T-helper 2 cell treated with Interferon-gamma antibody and Interleukin-4, amounts not matched to agents 5 μg/mL and 100 μg/mL, for 36 hours (primary cell): ENCODE measurements at regions not wholly inside any gene's neighbourhood (a gene's known extent, or its start where the extent isn't known, plus 50 kb on each side); places are given as distances from the start of the nearest gene placed in this dataset.
"Not testable (repeated sequence)": the region's sequence is repeated elsewhere in the genome, so short reads cannot be mapped to it uniquely, and the experiment has no call there.

Source experiments
- DNase-seq: peaks from one replicate; pipeline ENCODE4 v3.0.0; 2021; ENCODE audit warnings: low spot score
- H3K27ac Mint-ChIP-seq: one replicate; pipeline ENCODE4 v1.8.0; 2021; ENCODE audit warnings: mild to moderate bottlenecking, mixed read lengths
- H3K27me3 Mint-ChIP-seq: one replicate; pipeline ENCODE4 v1.8.0; 2021; ENCODE audit warnings: low read depth, mixed read lengths
- H3K36me3 Mint-ChIP-seq: one replicate; pipeline ENCODE4 v1.8.0; 2021; ENCODE audit warnings: low read depth, mixed read lengths
- H3K4me1 Mint-ChIP-seq: one replicate; pipeline ENCODE4 v1.8.0; 2021; ENCODE audit warnings: low read depth, mixed read lengths
- H3K4me3 Mint-ChIP-seq: one replicate; pipeline ENCODE4 v1.8.0; 2022; ENCODE audit warnings: mild to moderate bottlenecking, moderate library complexity, mixed read lengths
- H3K9me3 Mint-ChIP-seq: one replicate; pipeline ENCODE4 v1.8.0; 2021; ENCODE audit warnings: mixed read lengths

DNA sequence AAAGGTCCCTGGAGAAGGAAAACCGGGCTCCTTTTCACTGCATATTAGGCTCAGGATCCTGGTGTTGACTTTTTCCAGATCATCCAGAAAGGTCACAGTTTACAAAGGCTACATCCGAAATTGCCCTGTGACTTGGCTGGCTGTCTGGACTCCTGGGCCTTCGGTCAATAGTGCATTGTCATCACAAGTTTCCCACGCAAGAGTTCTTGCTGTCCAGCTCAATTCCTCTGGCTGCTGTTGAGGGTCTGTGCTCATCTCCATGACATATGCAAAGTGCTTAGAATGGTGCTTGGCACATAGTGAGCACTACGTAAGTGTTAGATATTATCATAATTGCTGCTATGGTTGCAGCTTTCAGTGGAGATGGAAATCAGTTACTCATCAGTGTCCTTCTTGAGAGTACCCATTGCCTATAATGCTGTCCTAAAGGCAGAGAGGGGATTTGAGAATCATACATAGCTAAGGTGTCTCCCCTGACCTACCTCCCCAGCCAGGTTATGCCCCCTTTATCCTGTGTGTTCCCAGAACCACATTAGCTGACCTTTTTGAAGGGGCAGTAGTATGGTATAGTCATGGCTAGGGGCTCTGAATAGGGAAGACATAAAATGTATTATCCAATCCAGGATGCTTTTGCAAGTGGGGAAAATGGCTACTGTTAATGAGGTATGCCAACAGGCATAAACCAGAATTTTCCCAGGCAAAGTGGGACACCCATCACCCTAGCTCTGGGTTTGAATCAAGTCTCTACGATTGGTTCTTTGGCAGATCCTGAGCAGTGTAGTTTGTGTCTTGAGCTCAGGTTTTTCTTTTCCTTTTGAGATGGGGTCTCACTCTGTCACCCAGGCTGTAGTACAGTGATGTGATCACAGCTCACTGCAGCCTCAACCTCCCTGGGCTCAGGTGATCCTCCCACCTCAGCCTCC, 132.0 kb upstream of the CCND2 start:
- peak; percentile 49 for DNase-seq
- Mint-ChIP-seq H3K36me3 (peaks cover 4% of the 10 kb centered on the region), H3K27me3 (no peaks in the 10 kb centered on the region), H3K9me3 (peaks cover 10% of the 10 kb centered on the region), H3K4me3 (peak overlapping the region; percentile 82), H3K4me1 (peaks cover 80% of the 10 kb centered on the region), H3K27ac (peak overlapping the region; percentile 99)

DNA sequence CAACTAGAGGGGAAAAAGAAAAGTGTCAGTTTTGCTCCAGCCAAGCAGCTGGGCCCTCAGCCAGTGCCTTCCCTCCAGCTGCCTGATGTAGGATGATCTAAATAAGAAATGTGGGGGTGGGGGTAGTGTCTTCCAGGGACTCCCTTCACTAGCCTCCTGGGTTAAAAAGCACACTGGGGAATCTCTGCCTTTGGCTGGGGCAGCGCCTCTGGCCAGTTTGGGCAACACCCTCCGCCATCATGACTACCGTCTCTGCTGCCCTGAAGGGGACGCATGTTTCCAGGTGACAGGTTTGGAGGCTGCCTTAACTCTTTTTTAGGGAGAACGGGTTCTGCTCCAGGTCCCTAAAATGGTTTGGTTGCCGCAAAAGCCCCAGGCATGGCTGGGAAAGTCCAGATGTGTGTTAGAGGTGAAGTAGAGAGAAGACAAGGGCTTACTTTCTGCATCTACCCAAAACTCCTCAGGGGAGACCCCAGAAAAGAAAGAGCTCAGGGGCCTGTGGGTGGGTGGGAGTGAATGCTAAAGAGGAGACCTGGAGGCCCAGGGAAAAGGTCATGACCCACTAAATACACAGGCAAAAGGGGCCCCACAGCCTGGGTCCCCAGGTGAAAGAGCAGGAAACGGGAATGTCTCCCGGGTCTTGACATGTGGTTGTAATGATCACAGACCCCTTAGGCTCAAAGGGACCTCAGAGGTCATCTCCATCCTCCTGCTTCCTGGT, 132.8 kb upstream of the CCND2 start:
- no peak for DNase-seq
- Mint-ChIP-seq H3K9me3 (peaks cover 10% of the 10 kb centered on the region), H3K27ac (peak overlapping the region; percentile 99), H3K27me3 (no peaks in the 10 kb centered on the region), H3K36me3 (peaks cover 4% of the 10 kb centered on the region), H3K4me3 (peak overlapping the region; percentile 47), H3K4me1 (peaks cover 80% of the 10 kb centered on the region)

DNA sequence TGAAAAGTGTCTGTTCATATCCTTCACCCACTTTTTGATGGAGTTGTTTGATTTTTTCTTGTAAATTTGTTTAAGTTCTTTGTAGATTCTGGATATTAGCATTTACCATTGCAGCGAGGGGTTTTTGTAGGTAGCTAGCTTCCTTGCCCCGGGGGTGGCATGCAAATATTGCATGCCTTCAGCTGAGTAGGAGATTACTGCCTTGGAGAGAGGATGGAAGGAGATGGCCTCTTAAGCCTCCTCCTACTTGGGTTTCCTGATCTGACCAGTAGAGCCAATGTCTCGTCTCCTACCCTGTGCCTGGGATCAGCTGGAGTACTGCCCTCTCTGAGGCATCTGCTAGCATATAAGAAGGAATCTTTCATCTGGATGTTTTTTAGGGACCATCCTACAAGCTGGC, 134.4 kb upstream of the CCND2 start:
- Mint-ChIP-seq H3K4me3 (peak overlapping the region; percentile 6), H3K9me3 (peaks cover 7% of the 10 kb centered on the region), H3K4me1 (peaks cover 75% of the 10 kb centered on the region), H3K36me3 (peaks cover 4% of the 10 kb centered on the region), H3K27ac (peak overlapping the region; percentile 34), H3K27me3 (no peaks in the 10 kb centered on the region)
- no peak for DNase-seq

DNA sequence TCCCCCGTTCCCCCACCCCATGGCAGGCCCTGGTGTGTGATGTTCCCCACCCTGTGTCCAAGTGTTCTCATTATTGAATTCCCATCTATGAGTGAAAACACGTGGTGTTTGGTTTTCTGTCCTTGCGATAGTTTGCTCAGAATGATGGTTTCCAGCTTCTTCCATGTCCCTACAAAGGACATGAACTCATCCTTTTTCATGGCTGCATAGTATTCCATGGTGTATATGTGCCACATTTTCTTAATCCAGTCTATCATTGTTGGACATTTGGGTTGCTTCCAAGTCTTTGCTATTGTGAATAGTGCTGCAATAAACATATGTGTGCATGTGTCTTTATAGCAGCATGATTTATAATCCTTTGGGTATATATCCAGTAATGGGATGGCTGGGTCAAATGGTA, 135.0 kb upstream of the CCND2 start:
- peaks cover 70% of the 10 kb centered on the region for H3K4me1 Mint-ChIP-seq

DNA sequence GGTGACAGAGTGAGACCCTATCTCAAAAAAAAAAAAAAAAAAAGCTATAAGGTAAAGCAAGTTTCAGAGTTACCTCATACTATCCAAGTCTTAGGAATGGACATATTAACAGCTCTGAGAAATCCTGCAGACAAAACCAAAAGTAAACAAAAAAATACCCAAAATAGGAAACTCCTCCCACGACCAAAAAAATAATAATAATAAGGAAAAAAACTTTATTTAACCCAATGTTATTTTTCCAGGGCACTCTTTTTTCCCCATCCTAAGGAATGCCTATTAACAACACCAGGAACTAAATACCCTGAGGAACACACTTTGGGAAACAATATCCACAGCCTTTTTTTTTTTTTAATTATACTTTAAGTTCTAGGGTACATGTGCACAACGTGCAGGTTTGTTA, 135.5 kb upstream of the CCND2 start:
- H3K36me3 Mint-ChIP-seq = no peaks in the 10 kb centered on the region
- no peak overlapping the region for H3K4me3 Mint-ChIP-seq
- no peaks in the 10 kb centered on the region for H3K9me3 Mint-ChIP-seq
- peaks cover 69% of the 10 kb centered on the region for H3K4me1 Mint-ChIP-seq
- no peak for DNase-seq
- H3K27me3 Mint-ChIP-seq = no peaks in the 10 kb centered on the region
- H3K27ac Mint-ChIP-seq = no peak overlapping the region

More for the DNA sequence above, 135.0 kb upstream of the CCND2 start:
- H3K27me3 Mint-ChIP-seq, H3K4me3 Mint-ChIP-seq, H3K27ac Mint-ChIP-seq, H3K9me3 Mint-ChIP-seq, H3K36me3 Mint-ChIP-seq, DNase-seq: not testable (repeated sequence)

DNA sequence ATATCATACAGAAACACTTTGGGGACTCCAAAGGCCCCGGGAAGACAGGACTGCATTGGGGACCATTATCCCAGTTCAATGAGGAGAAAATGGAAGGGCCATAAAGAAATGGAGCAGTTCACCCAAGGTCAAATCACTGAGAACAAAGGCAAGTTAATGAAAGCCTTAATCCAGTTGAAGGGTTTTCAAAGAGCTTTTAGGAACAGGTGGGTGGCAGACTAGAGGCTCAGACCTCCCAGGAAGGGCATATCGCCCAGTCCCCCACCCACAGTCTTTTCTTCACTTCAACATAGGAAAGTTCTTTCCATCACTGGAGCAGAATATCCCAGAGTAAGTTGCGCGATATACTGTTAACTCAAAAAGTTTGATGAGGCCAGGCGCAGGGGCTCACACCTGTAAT, 136.1 kb upstream of the CCND2 start:
- Mint-ChIP-seq H3K4me1 (peaks cover 63% of the 10 kb centered on the region), H3K27ac (no peak overlapping the region), H3K36me3 (no peaks in the 10 kb centered on the region), H3K4me3 (no peak overlapping the region), H3K9me3 (no peaks in the 10 kb centered on the region), H3K27me3 (no peaks in the 10 kb centered on the region)
- DNase-seq = no peak

DNA sequence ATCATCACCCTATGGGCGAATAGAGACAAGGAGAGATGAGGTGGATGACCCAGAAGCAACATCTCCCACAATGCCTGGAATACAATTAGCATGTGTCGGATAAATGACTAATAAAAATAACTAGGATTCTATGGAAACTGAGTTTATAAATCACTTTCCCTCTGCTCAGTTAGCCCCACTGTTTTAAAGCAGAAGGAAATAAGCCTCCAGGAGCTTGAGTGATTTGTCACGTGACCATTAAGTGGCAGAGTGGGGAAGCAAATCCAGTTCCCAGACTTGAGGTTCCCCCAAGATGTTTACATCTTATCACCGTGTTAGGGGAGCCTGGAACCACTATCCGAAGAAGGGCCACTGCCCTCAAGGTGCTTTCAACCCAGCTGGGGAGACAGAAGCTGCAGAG, 136.5 kb upstream of the CCND2 start:
- no peaks in the 10 kb centered on the region for H3K9me3 Mint-ChIP-seq
- no peak for DNase-seq
- H3K4me1 Mint-ChIP-seq = peaks cover 59% of the 10 kb centered on the region

DNA sequence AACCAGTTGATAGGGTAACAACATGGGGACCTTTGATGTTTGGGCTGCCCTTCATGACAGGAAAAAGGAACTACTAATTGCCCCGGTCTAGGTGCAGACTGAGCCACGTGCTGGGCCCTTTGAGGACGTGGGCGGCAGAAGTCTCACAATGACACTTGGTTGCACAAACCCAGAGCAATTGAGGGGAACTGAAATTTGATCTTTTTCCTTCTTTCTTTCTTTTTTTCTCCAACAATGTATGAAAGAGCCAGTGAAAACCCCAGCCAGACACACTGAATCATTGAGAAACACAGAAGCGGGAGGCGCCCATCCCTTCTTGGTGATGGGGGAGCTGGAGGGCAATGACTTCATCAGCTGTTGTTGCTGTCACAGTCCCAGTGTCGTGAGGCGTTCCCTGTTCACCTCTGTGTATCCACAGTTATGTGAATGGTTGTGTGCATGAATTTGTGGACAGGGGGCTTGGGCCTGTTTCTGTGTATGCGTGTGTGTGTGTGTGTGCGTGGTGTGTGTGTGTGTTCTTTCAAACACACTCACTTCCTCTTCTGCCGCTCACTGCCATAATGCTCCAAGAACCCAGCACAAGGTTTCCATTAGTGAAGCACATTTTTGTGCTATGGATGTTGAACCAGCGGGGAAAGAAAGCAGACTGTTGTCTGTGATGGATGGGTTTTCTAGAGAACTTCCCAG, 137.5 kb upstream of the CCND2 start:
- Mint-ChIP-seq H3K4me3 (no peak overlapping the region), H3K36me3 (no peaks in the 10 kb centered on the region), H3K4me1 (peaks cover 49% of the 10 kb centered on the region), H3K27me3 (no peaks in the 10 kb centered on the region), H3K9me3 (no peaks in the 10 kb centered on the region), H3K27ac (peak overlapping the region; percentile 76)
- peak; percentile 78 for DNase-seq

More for the DNA sequence above, 136.5 kb upstream of the CCND2 start:
- H3K27ac Mint-ChIP-seq = peak overlapping the region; percentile 76
- no peaks in the 10 kb centered on the region for H3K27me3 Mint-ChIP-seq
- H3K36me3 Mint-ChIP-seq = no peaks in the 10 kb centered on the region
- H3K4me3 Mint-ChIP-seq = peak overlapping the region; percentile 6

DNA sequence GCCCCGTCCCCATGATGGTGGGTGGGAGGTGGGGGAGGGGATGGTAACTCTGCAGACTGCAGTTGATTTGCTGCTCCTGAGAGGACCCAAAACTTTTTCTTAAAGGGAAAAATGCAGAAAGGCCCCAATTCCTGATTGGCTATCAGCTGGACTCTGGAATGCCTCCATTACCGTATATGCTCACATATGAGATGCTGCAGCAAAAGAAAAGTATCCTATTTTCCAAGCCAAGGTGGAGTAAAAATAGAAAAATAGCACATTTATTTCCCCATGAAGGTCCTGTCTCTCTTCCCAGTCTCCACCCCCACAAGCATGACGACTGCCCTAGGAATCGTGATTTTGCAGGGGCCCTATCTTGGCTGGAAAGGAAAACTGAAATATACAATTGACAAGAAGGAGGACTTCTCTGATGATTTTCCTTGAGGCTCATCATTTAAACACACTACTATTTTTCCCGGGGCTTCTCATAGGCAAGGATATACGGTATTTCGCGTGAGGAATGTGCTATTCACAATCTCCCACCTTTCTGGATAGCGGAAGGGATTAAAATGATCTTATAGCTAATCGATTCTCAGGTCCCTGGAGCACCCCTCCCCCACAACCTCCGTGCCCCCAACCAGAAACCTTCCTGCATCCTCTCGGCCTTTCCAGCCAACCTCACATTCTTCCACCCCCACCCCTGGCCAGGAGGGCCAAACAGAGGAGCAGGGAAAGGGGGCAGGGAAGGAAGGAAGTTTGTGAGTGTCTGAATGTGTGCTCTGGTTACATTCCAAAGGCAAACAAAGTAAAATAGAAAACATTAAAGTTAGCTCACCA, 138.9 kb upstream of the CCND2 start:
- Mint-ChIP-seq H3K36me3 (no peaks in the 10 kb centered on the region), H3K27ac (no peak overlapping the region), H3K9me3 (no peaks in the 10 kb centered on the region), H3K4me1 (peaks cover 39% of the 10 kb centered on the region), H3K4me3 (no peak overlapping the region), H3K27me3 (no peaks in the 10 kb centered on the region)
- DNase-seq = no peak

DNA sequence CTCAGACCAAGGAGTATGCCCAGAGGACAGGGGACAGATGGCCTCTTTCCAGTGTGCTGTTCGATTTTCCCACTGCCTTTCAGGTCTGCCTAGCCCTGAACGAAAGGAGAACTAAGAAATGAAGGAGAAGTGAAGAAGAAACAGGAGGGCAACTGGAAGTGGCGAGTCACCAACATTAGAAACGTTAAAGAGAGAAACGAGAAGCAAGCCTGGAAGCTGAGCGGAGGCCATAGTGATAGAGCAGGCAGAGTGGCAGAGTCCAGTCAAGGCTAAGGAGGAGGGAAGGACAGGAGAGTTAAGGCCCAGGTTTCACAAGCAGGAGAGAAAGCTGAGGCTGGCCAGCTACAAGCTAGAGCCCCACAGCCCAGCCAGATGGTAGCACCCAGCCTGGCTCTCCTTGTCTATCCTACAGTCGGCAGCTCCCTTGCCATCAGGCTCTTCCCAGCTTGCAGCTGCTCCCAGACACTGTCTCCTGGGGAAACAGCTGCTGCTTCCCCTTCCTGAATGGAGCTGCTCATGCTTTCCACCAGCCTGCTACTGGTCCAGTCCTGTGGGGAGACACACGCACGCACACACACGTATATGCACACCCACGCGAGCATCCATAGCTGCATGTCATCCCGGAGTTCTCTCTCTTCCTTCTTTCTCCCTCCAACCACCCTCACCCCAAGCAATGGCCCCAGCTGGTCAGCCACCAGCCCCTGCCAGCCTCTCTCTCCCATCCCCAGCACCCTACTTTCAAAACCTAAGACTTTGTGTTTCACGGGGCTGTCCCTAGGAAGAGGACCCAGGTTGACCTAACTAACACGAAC, 139.7 kb upstream of the CCND2 start:
- DNase-seq = no peak
- Mint-ChIP-seq H3K9me3 (no peaks in the 10 kb centered on the region), H3K36me3 (no peaks in the 10 kb centered on the region), H3K4me1 (peaks cover 31% of the 10 kb centered on the region), H3K27me3 (no peaks in the 10 kb centered on the region), H3K27ac (no peak overlapping the region), H3K4me3 (no peak overlapping the region)

DNA sequence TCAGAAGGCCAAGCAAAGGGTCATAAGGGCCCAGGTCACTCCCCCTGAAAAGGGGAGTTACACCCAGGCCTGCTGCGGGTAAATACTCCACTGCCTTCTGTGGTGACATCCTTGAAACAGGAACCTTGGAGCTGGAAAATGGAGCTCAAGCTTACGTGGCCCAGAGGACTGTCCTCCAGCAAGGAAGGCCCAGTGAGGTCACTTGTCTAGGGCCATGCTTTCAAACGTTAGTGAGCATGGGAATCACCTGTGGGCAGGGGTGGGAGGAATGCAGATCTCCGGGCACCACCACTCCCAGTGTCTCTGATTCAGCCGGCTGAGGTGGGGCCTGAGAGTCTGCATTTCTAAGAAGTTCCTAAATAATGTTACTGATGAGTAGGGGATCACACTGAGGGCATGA, 140.5 kb upstream of the CCND2 start:
- no peaks in the 10 kb centered on the region for H3K9me3 Mint-ChIP-seq
- peaks cover 31% of the 10 kb centered on the region for H3K4me1 Mint-ChIP-seq
- H3K27me3 Mint-ChIP-seq = no peaks in the 10 kb centered on the region
- DNase-seq = no peak
- no peak overlapping the region for H3K4me3 Mint-ChIP-seq
- H3K36me3 Mint-ChIP-seq = no peaks in the 10 kb centered on the region
- no peak overlapping the region for H3K27ac Mint-ChIP-seq

DNA sequence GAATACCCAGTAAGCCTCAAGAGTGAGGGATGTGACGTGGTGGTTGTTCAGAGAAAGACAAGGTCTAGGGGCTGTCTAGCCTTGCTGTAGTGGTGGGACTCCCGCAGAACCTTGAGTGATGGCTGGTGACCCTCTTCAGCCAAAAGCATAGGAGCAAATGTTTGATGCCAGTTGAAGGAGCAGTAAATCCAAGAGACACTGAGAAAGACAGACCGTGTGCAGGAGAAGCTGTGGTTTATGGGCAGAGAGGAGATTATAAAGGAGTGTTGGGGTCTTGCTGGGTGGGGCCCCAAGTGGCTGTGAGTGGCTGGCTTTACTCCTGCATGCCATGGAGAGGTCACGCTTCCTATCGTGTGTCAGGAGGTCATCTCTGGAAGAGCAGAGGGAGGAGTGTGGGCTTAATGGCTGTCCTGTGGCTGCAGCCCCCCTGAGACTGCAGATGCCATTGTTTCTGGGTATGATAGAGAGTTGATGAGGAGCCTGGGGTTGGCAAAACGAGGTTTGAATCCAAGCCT, 152.0 kb upstream of the CCND2 start:
- peak overlapping the region; percentile 5 for H3K27ac Mint-ChIP-seq
- H3K4me3 Mint-ChIP-seq = no peak overlapping the region
- no peak for DNase-seq
- H3K9me3 Mint-ChIP-seq = no peaks in the 10 kb centered on the region
- peaks cover 43% of the 10 kb centered on the region for H3K4me1 Mint-ChIP-seq
- no peaks in the 10 kb centered on the region for H3K36me3 Mint-ChIP-seq
- H3K27me3 Mint-ChIP-seq = no peaks in the 10 kb centered on the region
